CD1c-positive myeloid dendritic cell (primary cell): ENCODE measurements at regions not wholly inside any gene's neighbourhood (a gene's known extent, or its start where the extent isn't known, plus 50 kb on each side); places are given as distances from the start of the nearest gene placed in this dataset.

Experiments
- DNase-seq: peaks from one replicate; pipeline ENCODE4 v3.0.0-alpha.2; 2016; ENCODE audit errors: extremely low spot score

DNA sequence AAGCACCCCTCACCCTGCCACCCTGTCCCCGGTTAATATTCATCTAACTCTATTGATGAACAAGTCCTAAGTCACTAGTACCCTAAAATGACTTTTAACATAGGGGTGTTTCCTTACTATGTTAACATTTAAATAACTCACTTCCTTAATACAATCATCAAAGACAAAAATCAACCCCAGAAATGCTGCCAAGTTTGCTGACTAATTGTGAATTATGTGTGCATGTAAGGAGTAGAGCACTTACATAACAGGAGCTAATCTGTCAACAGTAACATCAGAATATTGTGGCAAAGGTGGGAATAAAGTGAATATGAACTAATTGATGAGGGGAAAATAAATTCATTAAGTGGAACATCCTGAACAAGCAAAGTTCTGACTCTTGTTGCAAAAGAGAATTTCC is 81.4 kb upstream of the ERBB4 start:
- no peak for DNase-seq

DNA sequence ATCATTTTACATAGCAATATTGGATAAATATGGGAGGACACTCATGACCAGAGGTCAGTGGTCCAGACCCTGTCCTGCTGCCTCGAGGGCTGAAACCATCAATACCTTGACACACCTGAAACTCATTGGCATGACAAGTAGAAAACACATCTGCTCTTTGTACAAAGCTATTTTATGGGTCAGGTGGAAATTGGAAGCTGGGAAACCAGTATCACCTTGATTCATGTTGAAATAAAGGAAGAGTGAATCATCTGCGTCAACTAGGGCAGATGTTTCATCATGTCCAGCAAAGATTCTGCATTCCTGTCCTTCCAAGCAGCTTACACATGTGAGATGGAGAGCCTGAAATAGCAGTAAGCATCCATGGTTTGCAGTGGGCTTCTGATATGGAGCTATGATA is 80.0 kb upstream of the ERBB4 start:
- no peak for DNase-seq

DNA sequence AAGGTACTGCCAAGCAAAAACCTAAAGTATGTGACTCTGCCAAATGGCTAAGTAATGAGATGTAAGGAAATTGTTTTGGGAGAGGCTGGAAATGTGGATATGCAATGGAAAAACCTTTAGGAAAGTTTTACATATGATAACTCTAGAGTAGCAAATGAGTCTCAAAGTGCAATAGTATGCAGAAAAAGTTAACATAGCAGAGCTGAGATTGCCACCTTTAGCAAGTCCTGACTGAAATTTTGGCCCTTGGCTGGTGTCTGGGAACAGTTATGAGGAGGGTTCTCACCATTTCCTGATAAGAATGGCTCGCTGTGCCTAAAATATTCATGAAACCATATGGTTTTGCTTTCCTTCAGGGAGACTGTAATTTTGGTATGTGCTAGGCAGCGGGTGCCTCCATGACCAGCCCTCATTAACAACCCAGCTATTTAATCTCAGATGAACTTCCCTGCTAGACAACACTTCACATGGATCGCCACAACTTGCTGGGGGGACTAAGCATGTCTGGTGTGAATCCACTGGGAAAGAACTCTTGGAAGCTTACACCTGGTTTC is 72.3 kb upstream of the ERBB4 start:
- no peak for DNase-seq

- DNase-seq: no peak
Observed at GRCh38 chr2:212609479-212609878, 70.9 kb upstream of the ERBB4 start.

DNA sequence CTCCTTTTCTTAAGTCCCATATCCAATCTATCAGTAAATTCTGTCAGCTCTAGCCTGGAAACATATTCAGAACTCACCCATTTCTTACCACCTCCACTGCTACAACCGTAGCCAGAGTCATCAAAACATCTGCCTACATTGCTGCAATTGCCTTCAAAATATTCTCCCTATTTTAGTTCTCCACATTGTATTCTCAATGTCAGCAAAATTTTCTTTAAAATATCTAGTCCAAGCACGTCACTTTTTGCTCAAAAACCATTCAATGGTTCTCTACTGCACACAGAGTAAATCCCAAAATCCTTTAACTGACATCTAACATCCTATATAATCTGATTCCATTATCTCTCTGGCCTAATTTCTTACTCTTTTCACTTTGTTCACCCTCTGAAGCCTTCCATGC is 68.5 kb upstream of the ERBB4 start:
- no peak for DNase-seq

GRCh38 chr2:212606232-212606631 is 67.6 kb upstream of the ERBB4 start:
- DNase-seq: no peak

DNA sequence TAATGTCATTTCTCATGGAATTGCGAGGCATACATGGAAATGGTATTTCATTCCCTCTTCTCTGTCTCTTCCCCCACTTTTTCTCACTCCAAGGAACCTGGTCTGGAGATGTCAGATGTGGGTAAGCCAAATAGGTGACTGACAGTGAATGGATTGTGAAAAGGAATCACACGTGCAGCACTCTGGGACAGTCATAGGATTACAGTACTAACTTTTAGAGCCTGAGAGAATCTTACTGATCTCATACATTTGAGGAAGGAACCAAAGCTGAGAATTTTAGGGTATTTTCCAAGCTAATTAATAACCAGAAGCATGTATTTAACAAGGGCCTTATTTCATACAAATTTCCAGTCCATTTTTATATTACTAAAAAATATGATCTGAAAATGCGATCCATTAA is 58.1 kb upstream of the ERBB4 start:
- DNase-seq: no peak

GRCh38 chr2:212596276-212596675 is 57.7 kb upstream of the ERBB4 start:
- no peak for DNase-seq

- no peak for DNase-seq
Observed at GRCh38 chr2:212595036-212595654, 56.5 kb upstream of the ERBB4 start.

GRCh38 chr2:212592695-212593094 is 54.1 kb upstream of the ERBB4 start:
- DNase-seq: no peak
